CD1c-positive myeloid dendritic cell (primary cell): ENCODE measurements at regions not wholly inside any gene's neighbourhood (a gene's known extent, or its start where the extent isn't known, plus 50 kb on each side); places are given as distances from the start of the nearest gene placed in this dataset.
A peak's percentile ranks its signal among the peaks of the same experiment; 100 is the strongest.
"Not testable (repeated sequence)": the region's sequence is repeated elsewhere in the genome, so short reads cannot be mapped to it uniquely, and the experiment has no call there.

Experiments used
- DNase-seq: peaks from one replicate; pipeline ENCODE4 v3.0.0-alpha.2; 2016; ENCODE audit errors: extremely low spot score

- DNase-seq, result no peak
Observed at GRCh38 chr7:104264285-104264684, 56.5 kb upstream of the ORC5 start.

GRCh38 chr7:104267701-104268368 is 60.0 kb upstream of the ORC5 start:
- peak; percentile 5 for DNase-seq

DNA sequence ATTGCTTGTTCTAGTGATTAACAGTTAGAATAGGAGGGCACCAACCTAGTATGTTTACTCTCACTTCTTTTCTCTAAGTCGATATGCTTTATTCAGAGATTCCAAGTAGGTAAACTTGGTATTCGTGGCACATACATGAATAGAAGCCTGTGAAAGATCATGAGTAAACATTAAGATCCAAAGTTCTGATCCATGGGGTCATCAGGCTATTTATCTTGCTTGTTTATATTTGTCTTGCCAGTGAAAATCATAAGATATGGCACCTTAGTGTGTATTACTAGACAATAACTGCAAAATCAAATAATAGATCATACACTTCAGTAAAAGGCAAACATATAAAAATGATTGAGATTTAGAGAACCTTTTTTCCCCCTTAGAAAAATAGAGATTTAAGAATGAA is 56.5 kb upstream of the LHFPL3 start:
- DNase-seq, result no peak

DNA sequence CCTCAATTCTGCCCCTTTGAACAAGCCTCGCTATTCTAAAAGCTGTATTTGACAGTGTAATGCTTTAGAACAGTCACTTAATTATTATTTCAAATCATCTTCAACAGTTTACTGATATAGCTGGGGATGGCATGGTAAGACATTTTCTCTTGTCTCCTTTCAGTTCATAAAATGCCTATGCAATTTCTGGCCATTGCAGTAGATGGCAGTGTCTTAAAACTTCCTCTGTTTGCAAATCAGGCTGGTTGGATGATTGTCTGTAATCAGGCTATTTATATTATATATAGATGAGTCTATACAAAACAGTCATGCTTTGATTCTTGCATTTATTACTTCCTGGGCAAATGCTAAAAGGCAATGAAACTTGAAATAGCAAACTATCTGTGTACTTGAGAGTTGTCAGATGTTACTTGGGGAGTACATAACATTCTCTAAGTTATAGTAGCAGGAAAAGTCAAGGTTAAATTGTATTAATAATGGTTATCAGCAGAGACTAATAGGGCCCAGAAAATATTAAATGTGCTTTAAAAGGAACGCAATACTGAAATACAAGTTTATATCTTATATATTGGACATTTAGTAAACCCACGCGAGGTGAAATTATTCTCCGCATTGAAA is 55.5 kb upstream of the LHFPL3 start:
- peak; percentile 5 for DNase-seq

DNA sequence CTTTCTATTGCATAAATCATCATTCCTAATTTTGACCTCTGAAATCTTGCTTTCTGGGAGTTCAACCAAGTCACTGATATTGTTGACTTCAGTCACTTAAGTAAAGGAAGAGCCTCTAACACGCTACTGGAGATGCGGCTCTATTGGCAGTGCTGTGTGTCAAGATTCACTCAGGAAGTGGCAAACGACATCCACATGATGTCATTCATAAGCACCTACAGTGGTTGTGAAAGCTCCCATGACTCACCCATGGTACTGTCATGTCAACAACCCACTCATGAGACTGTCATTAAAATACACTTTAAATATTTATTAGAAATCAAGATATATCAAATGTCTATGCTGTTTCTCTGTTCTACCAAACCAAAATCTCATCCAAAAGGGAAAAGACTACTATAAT is 52.5 kb upstream of the LHFPL3 start:
- DNase-seq, result peak; percentile 3

GRCh38 chr7:104276730-104277129 is 51.7 kb upstream of the LHFPL3 start:
- DNase-seq, result not testable (repeated sequence)
